Lung (tissue), 11 donors: ENCODE measurements at regions not wholly inside any gene's neighbourhood (a gene's known extent, or its start where the extent isn't known, plus 50 kb on each side); places are given as distances from the start of the nearest gene placed in this dataset.

ENCODE experiments used
- ATAC-seq: fragments of 200-7000 bp; cut with Tn5 transposase; one replicate; pipeline ENCODE4 v1.9.1; 2020; ENCODE audit warnings: moderate number of reproducible peaks; ENCODE audit not compliant: insufficient read depth, low FRiP score
- DNase-seq, 3 donors: peaks; one replicate each; pipeline ENCODE4 v3.0.0-alpha.2; 2013 to 2017
- H3K27ac ChIP-seq, 2 donors: one replicate each; pipeline ENCODE4 v1.5.1; 2013; ENCODE audit warnings: mild to moderate bottlenecking in 2 of 2, moderate library complexity in 2 of 2, control low read depth in 1 of 2, inconsistent platforms in 1 of 2, low read depth in 1 of 2, low read length in 1 of 2
- H3K27me3 ChIP-seq, 3 donors: one replicate each; pipeline ENCODE4 v1.5.1; 2013; ENCODE audit warnings: low read length in 2 of 3; ENCODE audit not compliant: control insufficient read depth in 3 of 3, insufficient read depth in 3 of 3
- H3K36me3 ChIP-seq, 4 donors: one replicate each; pipeline ENCODE4 v1.5.1; 2013; ENCODE audit warnings: low read length in 4 of 4, mild to moderate bottlenecking in 1 of 4, moderate library complexity in 1 of 4; ENCODE audit not compliant: control insufficient read depth in 4 of 4, insufficient read depth in 4 of 4
- H3K4me1 ChIP-seq, 5 donors: one replicate each; pipeline ENCODE4 v1.5.1; 2013; ENCODE audit warnings: low read length in 5 of 5, mild to moderate bottlenecking in 2 of 5, moderate library complexity in 1 of 5; ENCODE audit not compliant: control insufficient read depth in 5 of 5, insufficient read depth in 5 of 5
- H3K4me3 ChIP-seq: one replicate; pipeline ENCODE4 v1.5.1; 2013; ENCODE audit warnings: mild to moderate bottlenecking, control low read depth, moderate library complexity
- H3K9ac ChIP-seq, 2 donors: one replicate each; pipeline ENCODE4 v1.5.1; 2013; ENCODE audit warnings: low read length in 2 of 2, control low read depth in 1 of 2; ENCODE audit not compliant: insufficient read depth in 1 of 2
- H3K9me3 ChIP-seq, 4 donors: one replicate each; pipeline ENCODE4 v1.5.1; 2013; ENCODE audit warnings: low read length in 3 of 4, mild to moderate bottlenecking in 1 of 4, moderate library complexity in 1 of 4; ENCODE audit not compliant: control insufficient read depth in 4 of 4, insufficient read depth in 3 of 4
- CTCF ChIP-seq: IDR thresholded peaks from 2 replicates; pipeline ENCODE4 v1.5.1; 2012; ENCODE audit warnings: mild to moderate bottlenecking; ENCODE audit errors: control extremely low read depth, extremely low read depth
- whole genome bisulfite sequencing, 2 donors: extraction: QIAGEN DNeasy Blood & Tissue Kit; methylation state at CpG; one replicate each; pipeline ENCODE4 v1.1.7; 2013; 5-methylcytosine and 5-hydroxymethylcytosine counted together
- donor health status: control.
- donor health status: control.
- donor health status: Bipolar disorder and iron deficiency.
- donor health status: healthy.
- donor health status: DM: yes; HTN: yes; CAD: no.

- Histone ChIP-seq H3K27me3 (no peaks in the 10 kb centered on the region), H3K27ac (no peak overlapping the region), H3K36me3 (no peaks in the 10 kb centered on the region), H3K4me1 (no peaks in the 10 kb centered on the region), H3K9ac (no peak overlapping the region), H3K4me3 (no peak overlapping the region), H3K9me3 (no peaks in the 10 kb centered on the region)
- 59 to 62% methylated on average over 2 of the region's 2 CpGs for WGBS, 2 donors
- DNase-seq (peak; percentile 15 to 27 (median 21)), ATAC-seq (no peak)
- TF ChIP-seq CTCF, result peak; percentile 46
Observed at GRCh38 chr10:32207544-32207943, 139.4 kb downstream of the EPC1 start.

- H3K9me3 ChIP-seq, result no peaks in the 10 kb centered on the region
- H3K4me3 ChIP-seq, result no peak overlapping the region
- H3K27ac ChIP-seq, result no peak overlapping the region
- 18 to 21% methylated on average over 1 of the region's 1 CpG for WGBS, 2 donors
- no peak for TF ChIP-seq CTCF
- ATAC-seq (no peak), DNase-seq (no peak)
- H3K36me3 ChIP-seq, result no peaks in the 10 kb centered on the region
- no peaks in the 10 kb centered on the region for H3K27me3 ChIP-seq
- no peaks in the 10 kb centered on the region for H3K4me1 ChIP-seq
- no peak overlapping the region for H3K9ac ChIP-seq
Observed at GRCh38 chr10:32205670-32206069, 141.3 kb downstream of the EPC1 start.

GRCh38 chr10:32204606-32205005, 142.4 kb downstream of the EPC1 start:
- no peaks in the 10 kb centered on the region for H3K4me1 ChIP-seq

More at GRCh38 chr10:32204606-32205005, 142.4 kb downstream of the EPC1 start:
- no peaks in the 10 kb centered on the region for H3K36me3 ChIP-seq
- H3K9ac ChIP-seq, result no peak overlapping the region
- no peaks in the 10 kb centered on the region for H3K27me3 ChIP-seq
- ATAC-seq (no peak), DNase-seq (no peak)
- H3K9me3 ChIP-seq, result no peaks in the 10 kb centered on the region
- H3K27ac ChIP-seq, result no peak overlapping the region
- no peak overlapping the region for H3K4me3 ChIP-seq
- TF ChIP-seq CTCF, result no peak
- 75 to 76% methylated on average over 2 of the region's 2 CpGs for WGBS, 2 donors
